Activated naive CD8-positive, alpha-beta T cell (primary cell): ENCODE measurements at regions not wholly inside any gene's neighbourhood (a gene's known extent, or its start where the extent isn't known, plus 50 kb on each side); places are given as distances from the start of the nearest gene placed in this dataset.

Experiments used
- H3K27ac Mint-ChIP-seq: one replicate; pipeline ENCODE4 v1.8.0; 2021; ENCODE audit warnings: mixed read lengths
- H3K27me3 Mint-ChIP-seq: one replicate; pipeline ENCODE4 v1.8.0; 2021; ENCODE audit warnings: mixed read lengths
- H3K36me3 Mint-ChIP-seq: one replicate; pipeline ENCODE4 v1.8.0; 2021; ENCODE audit warnings: mixed read lengths
- H3K4me1 Mint-ChIP-seq: one replicate; pipeline ENCODE4 v1.8.0; 2021; ENCODE audit warnings: low read depth, mixed read lengths
- H3K4me3 Mint-ChIP-seq: one replicate; pipeline ENCODE4 v1.8.0; 2021; ENCODE audit warnings: mild to moderate bottlenecking, mixed read lengths
- H3K9me3 Mint-ChIP-seq: one replicate; pipeline ENCODE4 v1.8.0; 2021; ENCODE audit warnings: low read depth, mixed read lengths

GRCh38 chr6:163816441-163816840 lies 401.9 kb downstream of the QKI start:
- Mint-ChIP-seq H3K4me1 (no peaks in the 10 kb centered on the region), H3K9me3 (no peaks in the 10 kb centered on the region), H3K4me3 (no peak overlapping the region), H3K27me3 (peaks cover 3% of the 10 kb centered on the region), H3K36me3 (no peaks in the 10 kb centered on the region), H3K27ac (no peak overlapping the region)

- Mint-ChIP-seq H3K9me3 (no peaks in the 10 kb centered on the region), H3K27ac (no peak overlapping the region), H3K27me3 (peaks cover 3% of the 10 kb centered on the region), H3K4me1 (no peaks in the 10 kb centered on the region), H3K4me3 (no peak overlapping the region), H3K36me3 (no peaks in the 10 kb centered on the region)
These were observed 401.3 kb downstream of the QKI start for GRCh38 chr6:163815796-163816195.

- no peaks in the 10 kb centered on the region for H3K4me1 Mint-ChIP-seq
- no peaks in the 10 kb centered on the region for H3K9me3 Mint-ChIP-seq
- peaks cover 3% of the 10 kb centered on the region for H3K27me3 Mint-ChIP-seq
- H3K4me3 Mint-ChIP-seq, result no peak overlapping the region
- no peaks in the 10 kb centered on the region for H3K36me3 Mint-ChIP-seq
- H3K27ac Mint-ChIP-seq, result no peak overlapping the region
These were observed 400.2 kb downstream of the QKI start for GRCh38 chr6:163814494-163815364.

GRCh38 chr6:163813979-163814493 lies 399.5 kb downstream of the QKI start:
- H3K27ac Mint-ChIP-seq, result no peak overlapping the region
- H3K4me3 Mint-ChIP-seq, result no peak overlapping the region
- H3K36me3 Mint-ChIP-seq, result no peaks in the 10 kb centered on the region
- H3K27me3 Mint-ChIP-seq, result peaks cover 3% of the 10 kb centered on the region
- no peaks in the 10 kb centered on the region for H3K9me3 Mint-ChIP-seq
- no peaks in the 10 kb centered on the region for H3K4me1 Mint-ChIP-seq

- Mint-ChIP-seq H3K27me3 (peaks cover 3% of the 10 kb centered on the region), H3K4me3 (no peak overlapping the region), H3K4me1 (no peaks in the 10 kb centered on the region), H3K9me3 (no peaks in the 10 kb centered on the region), H3K27ac (no peak overlapping the region), H3K36me3 (no peaks in the 10 kb centered on the region)
These were observed 396.8 kb downstream of the QKI start for GRCh38 chr6:163811317-163811716.

GRCh38 chr6:163809364-163809763 lies 394.8 kb downstream of the QKI start:
- H3K4me3 Mint-ChIP-seq, result no peak overlapping the region
- H3K27ac Mint-ChIP-seq, result no peak overlapping the region
- H3K36me3 Mint-ChIP-seq, result no peaks in the 10 kb centered on the region
- no peaks in the 10 kb centered on the region for H3K4me1 Mint-ChIP-seq
- no peaks in the 10 kb centered on the region for H3K27me3 Mint-ChIP-seq
- H3K9me3 Mint-ChIP-seq, result no peaks in the 10 kb centered on the region

GRCh38 chr6:163808871-163809270 lies 394.4 kb downstream of the QKI start:
- H3K4me1 Mint-ChIP-seq, result no peaks in the 10 kb centered on the region
- no peak overlapping the region for H3K4me3 Mint-ChIP-seq
- H3K36me3 Mint-ChIP-seq, result no peaks in the 10 kb centered on the region
- H3K27me3 Mint-ChIP-seq, result no peaks in the 10 kb centered on the region
- H3K27ac Mint-ChIP-seq, result no peak overlapping the region
- no peaks in the 10 kb centered on the region for H3K9me3 Mint-ChIP-seq

- H3K27ac Mint-ChIP-seq, result no peak overlapping the region
- H3K9me3 Mint-ChIP-seq, result no peaks in the 10 kb centered on the region
- H3K4me1 Mint-ChIP-seq, result no peaks in the 10 kb centered on the region
- no peaks in the 10 kb centered on the region for H3K27me3 Mint-ChIP-seq
- H3K36me3 Mint-ChIP-seq, result no peaks in the 10 kb centered on the region
- no peak overlapping the region for H3K4me3 Mint-ChIP-seq
These were observed 393.7 kb downstream of the QKI start for GRCh38 chr6:163808231-163808630.

- no peak overlapping the region for H3K4me3 Mint-ChIP-seq
- no peak overlapping the region for H3K27ac Mint-ChIP-seq
- H3K27me3 Mint-ChIP-seq, result no peaks in the 10 kb centered on the region
- no peaks in the 10 kb centered on the region for H3K36me3 Mint-ChIP-seq
- H3K4me1 Mint-ChIP-seq, result no peaks in the 10 kb centered on the region
- H3K9me3 Mint-ChIP-seq, result no peaks in the 10 kb centered on the region
These were observed 392.4 kb downstream of the QKI start for GRCh38 chr6:163806755-163807499.

- Mint-ChIP-seq H3K4me3 (no peak overlapping the region), H3K36me3 (no peaks in the 10 kb centered on the region), H3K27ac (no peak overlapping the region), H3K27me3 (no peaks in the 10 kb centered on the region), H3K9me3 (no peaks in the 10 kb centered on the region), H3K4me1 (no peaks in the 10 kb centered on the region)
These were observed 390.5 kb downstream of the QKI start for GRCh38 chr6:163804991-163805390.

- H3K27me3 Mint-ChIP-seq, result peaks cover 2% of the 10 kb centered on the region
- no peak overlapping the region for H3K4me3 Mint-ChIP-seq
- H3K4me1 Mint-ChIP-seq, result no peaks in the 10 kb centered on the region
- H3K27ac Mint-ChIP-seq, result no peak overlapping the region
- H3K9me3 Mint-ChIP-seq, result no peaks in the 10 kb centered on the region
- no peaks in the 10 kb centered on the region for H3K36me3 Mint-ChIP-seq
These were observed 387.7 kb downstream of the QKI start for GRCh38 chr6:163802267-163802666.

- Mint-ChIP-seq H3K4me1 (no peaks in the 10 kb centered on the region), H3K27me3 (peaks cover 12% of the 10 kb centered on the region), H3K9me3 (no peaks in the 10 kb centered on the region), H3K36me3 (no peaks in the 10 kb centered on the region), H3K4me3 (no peak overlapping the region), H3K27ac (no peak overlapping the region)
These were observed 382.9 kb downstream of the QKI start for GRCh38 chr6:163797296-163797845.

- Mint-ChIP-seq H3K9me3 (no peaks in the 10 kb centered on the region), H3K27me3 (peaks cover 15% of the 10 kb centered on the region), H3K4me1 (no peaks in the 10 kb centered on the region), H3K27ac (no peak overlapping the region), H3K4me3 (no peak overlapping the region), H3K36me3 (no peaks in the 10 kb centered on the region)
These were observed 378.8 kb downstream of the QKI start for GRCh38 chr6:163793011-163793983.

GRCh38 chr6:163790266-163790840 lies 375.8 kb downstream of the QKI start:
- Mint-ChIP-seq H3K27me3 (peaks cover 8% of the 10 kb centered on the region), H3K9me3 (no peaks in the 10 kb centered on the region), H3K27ac (no peak overlapping the region), H3K4me3 (no peak overlapping the region), H3K36me3 (no peaks in the 10 kb centered on the region), H3K4me1 (no peaks in the 10 kb centered on the region)
